ENCODE measurements at regions not wholly inside any gene's neighbourhood (a gene's known extent, or its start where the extent isn't known, plus 50 kb on each side); places are given as distances from the start of the nearest gene placed in this dataset.

DNA sequence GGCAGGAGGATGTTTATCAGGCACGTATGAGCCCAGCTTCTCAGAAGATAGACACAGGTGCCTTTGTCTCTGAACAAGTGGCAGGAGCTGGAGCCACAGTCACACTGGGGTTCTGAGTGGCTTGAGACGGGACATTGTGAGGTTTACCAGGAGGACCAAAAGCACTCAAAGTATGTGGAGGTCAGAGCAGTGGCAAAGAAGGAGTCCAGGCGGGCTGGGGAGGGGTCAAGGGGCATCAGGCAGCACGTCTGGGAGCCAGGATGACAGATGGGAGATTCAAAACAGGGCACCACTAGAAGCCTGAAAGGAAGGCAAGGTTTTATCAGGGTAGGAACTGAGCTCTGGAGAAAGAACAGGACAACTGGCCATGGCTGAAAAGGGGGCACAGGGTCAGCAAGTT is 67.2 kb upstream of the MARCHF10 start:
- H3K4me1 Mint-ChIP-seq, result peaks cover 8% of the 10 kb centered on the region
- no peak overlapping the region for H3K4me3 Mint-ChIP-seq
- no peak for DNase-seq
- peaks cover 46% of the 10 kb centered on the region for H3K27me3 Mint-ChIP-seq
- H3K9me3 ChIP-seq (ENCODE audit: control insufficient read depth, low read length, poor library complexity, severe bottlenecking), result no peaks in the 10 kb centered on the region
- H3K27ac Mint-ChIP-seq, result no peak overlapping the region
- no peak for ATAC-seq
- H3K36me3 Mint-ChIP-seq (ENCODE audit: low read depth), result peaks cover 3% of the 10 kb centered on the region

- Mint-ChIP-seq H3K27me3 (peaks cover 51% of the 10 kb centered on the region), H3K27ac (no peak overlapping the region), H3K36me3 (ENCODE audit: low read depth) (peaks cover 5% of the 10 kb centered on the region), H3K4me1 (peaks cover 7% of the 10 kb centered on the region), H3K4me3 (no peak overlapping the region)
- H3K9me3 ChIP-seq (ENCODE audit: control insufficient read depth, low read length, poor library complexity, severe bottlenecking), result no peaks in the 10 kb centered on the region
- ATAC-seq (no peak), DNase-seq (no peak)
Observed at GRCh38 chr17:62871291-62871690, 63.2 kb upstream of the MARCHF10 start.

DNA sequence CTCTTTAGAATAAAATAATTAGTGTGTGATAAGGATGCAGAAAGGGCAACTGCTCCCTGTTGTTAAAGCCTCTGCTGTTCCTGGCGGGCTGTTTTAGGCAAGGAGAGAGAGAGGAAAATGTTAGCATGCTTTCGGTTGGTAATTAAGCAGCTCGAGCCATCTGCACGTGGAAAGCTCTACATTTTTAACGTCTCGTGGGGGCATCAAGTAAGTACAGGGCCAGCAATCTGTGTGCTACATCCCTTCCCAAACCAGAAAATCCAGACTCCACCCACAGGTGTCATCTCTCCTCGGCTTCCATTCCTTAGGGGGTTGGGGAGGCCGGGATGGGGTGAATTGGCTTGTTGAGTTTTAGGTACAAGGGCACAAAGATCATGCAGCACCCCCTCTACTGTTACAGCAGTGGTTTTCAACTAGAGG is 62.4 kb upstream of the MARCHF10 start:
- peaks cover 47% of the 10 kb centered on the region for H3K27me3 Mint-ChIP-seq
- ATAC-seq (no peak), DNase-seq (no peak)
- H3K9me3 ChIP-seq (ENCODE audit: control insufficient read depth, low read length, poor library complexity, severe bottlenecking), result no peaks in the 10 kb centered on the region
- no peak overlapping the region for H3K4me3 Mint-ChIP-seq
- H3K4me1 Mint-ChIP-seq, result peaks cover 4% of the 10 kb centered on the region
- H3K27ac Mint-ChIP-seq, result no peak overlapping the region
- peaks cover 3% of the 10 kb centered on the region for H3K36me3 Mint-ChIP-seq (ENCODE audit: low read depth)

DNA sequence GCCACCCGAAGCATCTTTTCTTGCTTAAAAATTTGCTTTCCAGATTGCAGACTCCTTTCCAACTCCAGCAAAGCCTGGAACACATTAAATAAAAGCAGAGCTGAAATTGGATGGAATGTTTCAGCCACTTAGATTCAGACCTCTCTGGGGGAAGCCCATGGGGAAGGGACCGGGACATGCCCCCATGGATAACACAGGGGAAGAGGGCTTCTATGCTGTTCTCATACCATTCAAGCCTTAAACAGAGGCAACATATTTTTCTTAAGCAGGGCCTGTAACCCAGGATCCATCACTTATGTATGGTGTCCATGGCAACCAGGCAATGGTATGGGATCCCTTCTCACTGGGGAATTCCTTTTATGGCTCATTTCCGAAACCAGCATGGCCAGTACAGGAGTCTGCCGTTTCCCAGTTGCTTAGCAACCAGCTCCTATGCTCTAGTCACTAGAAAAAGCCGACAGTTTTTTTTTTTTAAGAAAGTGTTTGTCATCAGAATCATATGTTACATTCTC is 62.0 kb upstream of the MARCHF10 start:
- DNase-seq (no peak), ATAC-seq (no peak)
- Mint-ChIP-seq H3K4me1 (peaks cover 4% of the 10 kb centered on the region), H3K27ac (no peak overlapping the region), H3K36me3 (ENCODE audit: low read depth) (peaks cover 3% of the 10 kb centered on the region), H3K4me3 (no peak overlapping the region), H3K27me3 (peaks cover 43% of the 10 kb centered on the region)
- no peaks in the 10 kb centered on the region for H3K9me3 ChIP-seq (ENCODE audit: control insufficient read depth, low read length, poor library complexity, severe bottlenecking)

DNA sequence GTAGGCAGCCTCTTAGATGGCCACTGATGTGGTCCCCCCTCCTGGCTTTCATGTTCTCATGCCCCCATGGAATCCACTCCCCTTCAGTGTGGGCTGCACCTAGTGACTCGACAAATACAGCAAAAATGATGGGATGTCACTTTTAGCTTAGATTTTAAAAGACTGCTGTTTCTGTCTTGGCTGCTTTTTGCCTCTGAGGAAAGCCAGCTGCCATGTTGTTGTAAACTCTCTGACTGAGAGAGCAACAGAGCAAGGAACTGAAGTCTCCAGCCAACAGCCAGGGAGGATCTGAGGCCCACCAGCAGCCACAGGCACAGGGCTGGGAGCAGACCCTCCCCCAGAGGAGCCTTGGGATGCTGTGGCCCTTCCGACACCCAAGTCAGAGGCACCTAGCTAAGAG is 60.6 kb upstream of the MARCHF10 start:
- ATAC-seq (no peak), DNase-seq (no peak)
- H3K4me3 Mint-ChIP-seq, result no peak overlapping the region
- peaks cover 36% of the 10 kb centered on the region for H3K27me3 Mint-ChIP-seq
- H3K9me3 ChIP-seq (ENCODE audit: control insufficient read depth, low read length, poor library complexity, severe bottlenecking), result no peaks in the 10 kb centered on the region
- H3K4me1 Mint-ChIP-seq, result peaks cover under 1% of the 10 kb centered on the region
- H3K27ac Mint-ChIP-seq, result no peak overlapping the region
- H3K36me3 Mint-ChIP-seq (ENCODE audit: low read depth), result peaks cover 3% of the 10 kb centered on the region

GRCh38 chr17:62868008-62868407 is 59.9 kb upstream of the MARCHF10 start:
- no peaks in the 10 kb centered on the region for H3K9me3 ChIP-seq (ENCODE audit: control insufficient read depth, low read length, poor library complexity, severe bottlenecking)
- H3K27ac Mint-ChIP-seq, result no peak overlapping the region

GRCh38 chr17:62867303-62867702 is 59.2 kb upstream of the MARCHF10 start:
- Mint-ChIP-seq H3K36me3 (ENCODE audit: low read depth) (peaks cover 3% of the 10 kb centered on the region), H3K4me1 (no peaks in the 10 kb centered on the region), H3K27ac (no peak overlapping the region), H3K4me3 (no peak overlapping the region), H3K27me3 (peaks cover 40% of the 10 kb centered on the region)
- DNase-seq (no peak), ATAC-seq (no peak)
- H3K9me3 ChIP-seq (ENCODE audit: control insufficient read depth, low read length, poor library complexity, severe bottlenecking), result no peaks in the 10 kb centered on the region

More at GRCh38 chr17:62868008-62868407, 59.9 kb upstream of the MARCHF10 start:
- ATAC-seq (no peak), DNase-seq (no peak)
- peaks cover 3% of the 10 kb centered on the region for H3K36me3 Mint-ChIP-seq (ENCODE audit: low read depth)
- no peak overlapping the region for H3K4me3 Mint-ChIP-seq
- peaks cover 40% of the 10 kb centered on the region for H3K27me3 Mint-ChIP-seq
- no peaks in the 10 kb centered on the region for H3K4me1 Mint-ChIP-seq

DNA sequence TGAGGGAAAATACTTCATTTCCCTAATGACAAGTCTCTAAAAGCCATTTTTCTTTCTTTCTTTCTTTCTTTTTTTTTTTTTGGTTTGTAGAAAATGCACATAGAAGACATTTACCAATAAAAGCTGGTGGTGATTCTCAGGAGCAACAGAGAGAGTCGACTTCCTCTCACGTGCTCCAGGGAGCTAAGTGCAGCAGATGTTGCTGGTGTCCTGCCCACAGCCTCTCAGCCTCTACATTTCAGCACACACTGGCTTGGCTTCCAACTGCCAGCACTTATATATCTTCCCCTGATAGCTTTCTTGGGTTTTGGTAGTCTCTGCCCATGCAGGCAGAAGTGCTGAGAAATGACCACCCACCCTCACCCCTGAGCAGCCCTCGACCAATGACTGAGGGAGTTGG is 58.4 kb upstream of the MARCHF10 start:
- DNase-seq (no peak), ATAC-seq (no peak)
- H3K9me3 ChIP-seq (ENCODE audit: control insufficient read depth, low read length, poor library complexity, severe bottlenecking), result no peaks in the 10 kb centered on the region
- Mint-ChIP-seq H3K27me3 (peaks cover 41% of the 10 kb centered on the region), H3K36me3 (ENCODE audit: low read depth) (peaks cover 3% of the 10 kb centered on the region), H3K4me1 (no peaks in the 10 kb centered on the region), H3K27ac (no peak overlapping the region), H3K4me3 (no peak overlapping the region)

GRCh38 chr17:62865586-62865985 is 57.5 kb upstream of the MARCHF10 start:
- no peaks in the 10 kb centered on the region for H3K9me3 ChIP-seq (ENCODE audit: control insufficient read depth, low read length, poor library complexity, severe bottlenecking)
- Mint-ChIP-seq H3K36me3 (ENCODE audit: low read depth) (peaks cover 3% of the 10 kb centered on the region), H3K4me1 (no peaks in the 10 kb centered on the region), H3K27ac (no peak overlapping the region), H3K27me3 (peaks cover 48% of the 10 kb centered on the region), H3K4me3 (no peak overlapping the region)
- no peak for DNase-seq
- ATAC-seq, result no peak

DNA sequence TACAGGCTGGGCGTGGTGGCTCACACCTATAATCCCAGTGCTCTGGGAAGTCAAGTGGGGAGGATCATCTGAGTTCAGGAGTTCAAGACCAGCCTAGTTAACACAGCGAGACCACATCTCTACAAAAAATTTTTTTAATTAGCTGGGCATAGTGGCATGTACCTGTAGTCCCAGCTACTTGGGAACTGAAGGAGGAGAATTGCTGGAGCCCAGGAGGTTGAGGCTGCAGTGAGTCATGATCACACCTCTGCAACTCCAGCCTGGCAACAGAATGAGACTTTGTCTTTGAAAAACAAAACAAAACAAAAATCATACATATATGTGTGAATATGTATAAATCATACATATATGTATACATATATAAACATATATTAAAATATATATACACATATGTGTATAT is 54.1 kb upstream of the MARCHF10 start:
- DNase-seq, result no peak
- Mint-ChIP-seq H3K36me3 (ENCODE audit: low read depth) (no peaks in the 10 kb centered on the region), H3K4me1 (no peaks in the 10 kb centered on the region), H3K4me3 (no peak overlapping the region), H3K27ac (no peak overlapping the region), H3K27me3 (peaks cover 49% of the 10 kb centered on the region)
- no peak for ATAC-seq
- no peaks in the 10 kb centered on the region for H3K9me3 ChIP-seq (ENCODE audit: control insufficient read depth, low read length, poor library complexity, severe bottlenecking)

GRCh38 chr17:62860962-62861873 is 53.1 kb upstream of the MARCHF10 start:
- DNase-seq (no peak), ATAC-seq (no peak)
- Mint-ChIP-seq H3K4me1 (no peaks in the 10 kb centered on the region), H3K27ac (no peak overlapping the region), H3K4me3 (no peak overlapping the region), H3K27me3 (peaks cover 39% of the 10 kb centered on the region), H3K36me3 (ENCODE audit: low read depth) (no peaks in the 10 kb centered on the region)
- no peaks in the 10 kb centered on the region for H3K9me3 ChIP-seq (ENCODE audit: control insufficient read depth, low read length, poor library complexity, severe bottlenecking)

DNA sequence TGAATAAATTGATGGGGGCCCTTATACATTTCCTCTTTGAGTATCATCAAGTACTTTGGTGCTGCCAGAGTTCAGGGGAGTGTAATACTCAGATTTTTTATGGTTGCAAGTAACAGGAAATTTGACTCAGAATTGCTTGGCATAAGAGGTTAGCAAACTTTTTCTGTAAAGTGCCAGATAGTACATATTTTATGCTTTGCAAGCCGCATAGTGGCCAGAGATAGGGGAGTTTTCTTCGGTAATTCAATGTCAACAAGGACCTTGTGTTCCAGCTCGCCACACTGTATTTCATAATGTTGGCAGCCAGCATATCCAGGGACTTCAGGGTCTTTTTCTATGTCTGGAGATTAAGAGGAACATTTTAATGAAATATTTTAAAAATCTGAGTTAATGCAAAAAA is 51.0 kb upstream of the MARCHF10 start:
- no peak for DNase-seq
- Mint-ChIP-seq H3K27ac (no peak overlapping the region), H3K27me3 (peaks cover 55% of the 10 kb centered on the region), H3K4me1 (no peaks in the 10 kb centered on the region), H3K36me3 (ENCODE audit: low read depth) (no peaks in the 10 kb centered on the region), H3K4me3 (no peak overlapping the region)
- no peak for ATAC-seq
- H3K9me3 ChIP-seq (ENCODE audit: control insufficient read depth, low read length, poor library complexity, severe bottlenecking), result no peaks in the 10 kb centered on the region
